Calu3 (cell line): ENCODE measurements at regions not wholly inside any gene's neighbourhood (a gene's known extent, or its start where the extent isn't known, plus 50 kb on each side); places are given as distances from the start of the nearest gene placed in this dataset.

ENCODE experiments used
- BruUV-seq: library from RNA; stranded (reverse); fragments of 400-500 nt; replicated peaks from 2 replicates; lab custom pipeline; 2021; lab: Mats Ljungman, UMichigan
- CTCF ChIA-PET: fragments of 300-600 bp; sonication (Branson Sonifier 250); formaldehyde crosslinking; loops from one replicate; lab custom pipeline; 2022; ENCODE audit warnings: antibody characterized with exemption; lab: Charles Lee
- DNase-seq: peaks from one replicate; pipeline ENCODE4 v3.0.0; 2022
- H3K27ac Mint-ChIP-seq: one replicate; pipeline ENCODE4 v1.8.0; 2022; ENCODE audit warnings: mixed read lengths; ENCODE audit not compliant: unreplicated experiment
- H3K27me3 Mint-ChIP-seq: one replicate; pipeline ENCODE4 v1.8.0; 2022; ENCODE audit warnings: mixed read lengths; ENCODE audit not compliant: unreplicated experiment
- H3K36me3 Mint-ChIP-seq: one replicate; pipeline ENCODE4 v1.8.0; 2022; ENCODE audit warnings: mild to moderate bottlenecking, moderate library complexity, mixed read lengths; ENCODE audit not compliant: insufficient read depth, unreplicated experiment
- H3K4me1 Mint-ChIP-seq: one replicate; pipeline ENCODE4 v1.8.0; 2022; ENCODE audit warnings: mild to moderate bottlenecking, low read depth, mixed read lengths; ENCODE audit not compliant: unreplicated experiment
- H3K4me3 Mint-ChIP-seq: one replicate; pipeline ENCODE4 v1.8.0; 2022; ENCODE audit warnings: mild to moderate bottlenecking, low read depth, moderate library complexity, mixed read lengths; ENCODE audit not compliant: unreplicated experiment
- H3K9me3 Mint-ChIP-seq: one replicate; pipeline ENCODE4 v1.8.0; 2022; ENCODE audit warnings: low read depth, mixed read lengths; ENCODE audit not compliant: unreplicated experiment
- intact Hi-C: fragments of 100-400 bp; cut with micrococcal nuclease; formaldehyde crosslinking; loops from one replicate; pipeline ENCODE4 v1.10.0; 2022; ENCODE audit not compliant: unreplicated experiment
- TF ChIP-seq, protein P1 (sequence below): fragments of 200-600 bp; IDR thresholded peaks from one replicate; pipeline ENCODE4 v1.8.0; 2022; ENCODE audit warnings: antibody characterized with exemption; ENCODE audit not compliant: unreplicated experiment

DNA sequence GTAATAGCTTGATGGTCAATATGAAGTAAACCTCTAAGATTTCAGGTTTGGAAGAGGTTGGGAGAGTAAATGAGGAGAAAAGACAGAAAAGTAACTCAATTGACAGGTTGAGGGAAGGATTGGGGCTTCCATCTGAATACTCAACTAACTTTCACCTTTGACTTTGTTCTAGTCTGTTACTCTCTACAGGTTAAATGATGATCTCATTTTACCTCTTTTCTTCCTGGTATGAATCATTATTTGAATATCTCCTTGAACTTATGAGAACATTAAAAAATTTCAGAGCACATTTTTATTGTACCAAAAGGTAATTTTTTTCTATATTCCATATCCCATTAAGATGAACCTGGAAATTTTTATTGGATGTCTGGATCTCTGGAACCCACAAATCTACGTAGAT lies 87.9 kb upstream of the KCNH8 start:
- intact Hi-C loops: loop anchor here (5.0 kb wide), 1 partner anchor 287 kb away; no protein-coding TSS in a partner anchor
- no peak for DNase-seq
- TF ChIP-seq, protein P1, sequence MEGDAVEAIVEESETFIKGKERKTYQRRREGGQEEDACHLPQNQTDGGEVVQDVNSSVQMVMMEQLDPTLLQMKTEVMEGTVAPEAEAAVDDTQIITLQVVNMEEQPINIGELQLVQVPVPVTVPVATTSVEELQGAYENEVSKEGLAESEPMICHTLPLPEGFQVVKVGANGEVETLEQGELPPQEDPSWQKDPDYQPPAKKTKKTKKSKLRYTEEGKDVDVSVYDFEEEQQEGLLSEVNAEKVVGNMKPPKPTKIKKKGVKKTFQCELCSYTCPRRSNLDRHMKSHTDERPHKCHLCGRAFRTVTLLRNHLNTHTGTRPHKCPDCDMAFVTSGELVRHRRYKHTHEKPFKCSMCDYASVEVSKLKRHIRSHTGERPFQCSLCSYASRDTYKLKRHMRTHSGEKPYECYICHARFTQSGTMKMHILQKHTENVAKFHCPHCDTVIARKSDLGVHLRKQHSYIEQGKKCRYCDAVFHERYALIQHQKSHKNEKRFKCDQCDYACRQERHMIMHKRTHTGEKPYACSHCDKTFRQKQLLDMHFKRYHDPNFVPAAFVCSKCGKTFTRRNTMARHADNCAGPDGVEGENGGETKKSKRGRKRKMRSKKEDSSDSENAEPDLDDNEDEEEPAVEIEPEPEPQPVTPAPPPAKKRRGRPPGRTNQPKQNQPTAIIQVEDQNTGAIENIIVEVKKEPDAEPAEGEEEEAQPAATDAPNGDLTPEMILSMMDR: no peak
- CTCF ChIA-PET: no interaction called here
- no peak overlapping the region for H3K4me3 Mint-ChIP-seq
- no peaks in the 10 kb centered on the region for H3K9me3 Mint-ChIP-seq
- BruUV-seq: no TSS peak
- no peaks in the 10 kb centered on the region for H3K36me3 Mint-ChIP-seq
- H3K27ac Mint-ChIP-seq: no peak overlapping the region
- peaks cover 8% of the 10 kb centered on the region for H3K4me1 Mint-ChIP-seq
- no peaks in the 10 kb centered on the region for H3K27me3 Mint-ChIP-seq

DNA sequence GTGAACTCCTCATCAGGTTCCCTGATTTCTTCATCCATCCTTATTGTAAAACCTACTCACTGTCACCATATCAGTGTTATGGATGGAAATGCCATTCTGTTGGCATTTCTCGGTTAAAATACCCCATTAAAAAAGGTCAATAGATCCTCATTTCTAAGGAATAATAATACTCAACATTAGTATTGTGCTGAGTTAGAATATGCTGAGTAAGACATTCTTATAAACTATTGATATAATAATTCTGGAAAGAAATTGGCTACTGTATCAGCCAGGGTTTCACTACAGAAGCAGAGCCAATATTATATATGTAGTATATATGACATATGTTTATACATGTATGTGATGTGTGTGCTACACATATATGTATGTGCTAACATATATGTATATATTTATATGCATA lies 95.4 kb upstream of the KCNH8 start:
- no peak overlapping the region for H3K4me3 Mint-ChIP-seq
- TF ChIP-seq, protein P1: no peak
- BruUV-seq: no TSS peak
- DNase-seq: no peak
- no peaks in the 10 kb centered on the region for H3K4me1 Mint-ChIP-seq
- H3K36me3 Mint-ChIP-seq: no peaks in the 10 kb centered on the region
- intact Hi-C loops: no loop called here
- H3K27me3 Mint-ChIP-seq: no peaks in the 10 kb centered on the region
- no peak overlapping the region for H3K27ac Mint-ChIP-seq
- no peaks in the 10 kb centered on the region for H3K9me3 Mint-ChIP-seq
- CTCF ChIA-PET: no interaction called here

DNA sequence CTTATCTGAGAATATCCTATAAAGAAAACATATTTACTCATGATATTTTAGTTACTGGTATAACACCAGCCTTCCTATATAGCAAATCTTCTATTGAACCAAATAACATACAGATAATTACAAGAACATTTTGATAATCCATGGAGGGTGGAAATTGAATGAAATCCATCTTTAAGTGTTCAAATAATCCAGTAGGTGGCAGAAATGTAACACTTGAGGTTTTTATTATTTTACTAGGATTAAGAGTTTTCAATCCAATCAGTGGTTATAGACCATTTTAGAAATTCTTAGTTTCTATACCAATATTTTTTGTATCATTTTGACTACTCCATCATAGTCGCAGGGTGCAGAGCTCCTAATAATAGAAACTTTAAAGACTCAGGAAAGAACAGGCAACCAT lies 101.9 kb upstream of the KCNH8 start:
- Mint-ChIP-seq H3K9me3 (no peaks in the 10 kb centered on the region), H3K4me3 (no peak overlapping the region), H3K27me3 (no peaks in the 10 kb centered on the region), H3K4me1 (no peaks in the 10 kb centered on the region), H3K36me3 (no peaks in the 10 kb centered on the region), H3K27ac (no peak overlapping the region)
- TF ChIP-seq, protein P1: no peak
- CTCF ChIA-PET: no interaction called here
- DNase-seq: no peak
- no TSS peak for BruUV-seq
- intact Hi-C loops: loop anchor here (1.0 kb wide), 1 partner anchor 820 kb away; no protein-coding TSS in a partner anchor

DNA sequence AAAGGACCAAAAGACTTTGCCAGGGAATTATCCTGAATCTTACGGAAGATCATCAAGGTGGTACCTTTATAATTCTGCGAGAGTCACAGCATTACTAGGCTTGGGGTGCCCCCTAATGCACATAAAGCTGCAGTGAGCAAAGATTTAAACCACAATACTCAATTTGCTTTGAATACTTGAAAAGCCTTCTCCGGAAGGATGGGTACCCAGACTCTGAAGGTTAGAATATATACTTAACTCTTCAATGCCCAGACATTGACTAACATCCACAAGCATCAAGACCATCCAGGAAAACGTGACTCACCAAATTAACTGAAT lies 117.8 kb upstream of the KCNH8 start:
- BruUV-seq: no TSS peak
- Mint-ChIP-seq H3K36me3 (no peaks in the 10 kb centered on the region), H3K27ac (no peak overlapping the region), H3K9me3 (peaks cover 2% of the 10 kb centered on the region), H3K27me3 (no peaks in the 10 kb centered on the region), H3K4me3 (no peak overlapping the region), H3K4me1 (no peaks in the 10 kb centered on the region)
- CTCF ChIA-PET: no interaction called here
- TF ChIP-seq, protein P1: no peak
- intact Hi-C loops: no loop called here
- DNase-seq: peak; percentile 11
